Loucy (cell line): ENCODE measurements at regions not wholly inside any gene's neighbourhood (a gene's known extent, or its start where the extent isn't known, plus 50 kb on each side); places are given as distances from the start of the nearest gene placed in this dataset.

ENCODE experiments used
- CTCF ChIP-seq: fragments of 200-600 bp; sonication (generic); conservative IDR thresholded peaks from 2 replicates; pipeline ENCODE4 v1.5.1; 2014; ENCODE audit warnings: mild to moderate bottlenecking, antibody characterized with exemption, low read length
- EZH2phosphoT487 ChIP-seq: fragments of 200-600 bp; IDR thresholded peaks from 2 replicates; pipeline ENCODE4 v1.6.1; 2018; ENCODE audit warnings: antibody characterized with exemption, mild to moderate bottlenecking, moderate library complexity, borderline replicate concordance

- no peak for TF ChIP-seq CTCF
- no peak for TF ChIP-seq EZH2phosphoT487
These were observed 122.0 kb upstream of the COPS8 start for GRCh38 chr2:236963631-236964182.
